ENCODE measurements at regions not wholly inside any gene's neighbourhood (a gene's known extent, or its start where the extent isn't known, plus 50 kb on each side); places are given as distances from the start of the nearest gene placed in this dataset.

- 74 to 81% methylated on average over 6 of the region's 6 CpGs for WGBS, 2 donors
- no peaks in the 10 kb centered on the region for H3K9me3 ChIP-seq
- ATAC-seq (no peak), DNase-seq (no peak)
- H3K36me3 ChIP-seq: no peaks in the 10 kb centered on the region
- H3K27ac ChIP-seq: no peak overlapping the region
- no peaks in the 10 kb centered on the region for H3K27me3 ChIP-seq
- TF ChIP-seq CTCF (IDR thresholded peaks at IDR 0.05): no peak
- H3K4me1 ChIP-seq: peaks cover 0 to 8% (median 0%) of the 10 kb centered on the region in 9 donors
- no peak overlapping the region for H3K4me3 ChIP-seq
- intact Hi-C loops (cut with DNase I): no loop called here
These were observed 59.7 kb upstream of the CCDC6 start for GRCh38 chr10:59965899-59966650.

- no peak for TF ChIP-seq CTCF (IDR thresholded peaks at IDR 0.05)
- no peak overlapping the region for H3K4me3 ChIP-seq
- no peaks in the 10 kb centered on the region for H3K27me3 ChIP-seq
- H3K4me1 ChIP-seq: peaks cover 0 to 5% (median 0%) of the 10 kb centered on the region in 9 donors
- no peaks in the 10 kb centered on the region for H3K9me3 ChIP-seq
- H3K27ac ChIP-seq: no peak overlapping the region
- ATAC-seq: no peak
- no peaks in the 10 kb centered on the region for H3K36me3 ChIP-seq
- intact Hi-C loops (cut with DNase I): no loop called here
- WGBS, 2 donors: 81 to 83% methylated on average over 4 of the region's 4 CpGs
- DNase-seq: no peak
These were observed 56.4 kb upstream of the CCDC6 start for GRCh38 chr10:59962756-59963155.

- Histone ChIP-seq H3K27ac (peak overlapping the region in 2 of 10 donors; percentile 5 to 13), H3K36me3 (no peaks in the 10 kb centered on the region), H3K9me3 (no peaks in the 10 kb centered on the region), H3K4me1 (peaks cover 0 to 5% (median 0%) of the 10 kb centered on the region in 9 donors), H3K27me3 (no peaks in the 10 kb centered on the region), H3K4me3 (no peak overlapping the region)
- DNase-seq (no peak), ATAC-seq (peak in 6 of 8 donors; percentile 44 to 86 (median 75))
- TF ChIP-seq CTCF (IDR thresholded peaks at IDR 0.05): no peak
- intact Hi-C loops (cut with DNase I): no loop called here
These were observed 54.4 kb upstream of the CCDC6 start for GRCh38 chr10:59960751-59961150.

- Histone ChIP-seq H3K9me3 (no peaks in the 10 kb centered on the region), H3K36me3 (no peaks in the 10 kb centered on the region), H3K27ac (peak overlapping the region in 1 of 10 donors; percentile 8), H3K4me3 (no peak overlapping the region), H3K27me3 (no peaks in the 10 kb centered on the region), H3K4me1 (peaks cover 0 to 5% (median 0%) of the 10 kb centered on the region in 9 donors)
- intact Hi-C loops (cut with DNase I): no loop called here
- WGBS, 2 donors: 80 to 87% methylated on average over 4 of the region's 4 CpGs
- ATAC-seq: no peak
- no peak for TF ChIP-seq CTCF (IDR thresholded peaks at IDR 0.05)
- no peak for DNase-seq
These were observed 53.2 kb upstream of the CCDC6 start for GRCh38 chr10:59959504-59960018.

Measured in heart right ventricle (tissue), 16 donors.